HEK293 (cell line): ENCODE measurements at regions not wholly inside any gene's neighbourhood (a gene's known extent, or its start where the extent isn't known, plus 50 kb on each side); places are given as distances from the start of the nearest gene placed in this dataset.

ENCODE experiments used
- MYNN ChIP-seq: fragments of 450-650 bp; formaldehyde crosslinking; IDR thresholded peaks from 2 replicates; pipeline ENCODE4 v1.5.1; 2016; ENCODE audit warnings: missing biosample characterization, missing genetic modification characterization, borderline replicate concordance
- ZNF169 ChIP-seq: fragments of 450-650 bp; formaldehyde crosslinking; IDR thresholded peaks from 2 replicates; pipeline ENCODE4 v1.5.1; 2016; ENCODE audit warnings: missing biosample characterization, missing genetic modification characterization
- ZNF221 ChIP-seq: fragments of 450-650 bp; formaldehyde crosslinking; IDR thresholded peaks from 2 replicates; pipeline ENCODE4 v1.5.1; 2017; ENCODE audit warnings: missing biosample characterization, missing genetic modification characterization, borderline replicate concordance
- ZNF23 ChIP-seq: fragments of 450-650 bp; formaldehyde crosslinking; IDR thresholded peaks from 2 replicates; pipeline ENCODE4 v1.5.1; 2016; ENCODE audit warnings: missing biosample characterization, missing genetic modification characterization, borderline replicate concordance
- ZNF24 ChIP-seq: fragments of 450-650 bp; formaldehyde crosslinking; IDR thresholded peaks from 2 replicates; pipeline ENCODE4 v1.5.1; 2016; ENCODE audit warnings: missing biosample characterization, missing genetic modification characterization
- ZNF292 ChIP-seq: fragments of 450-650 bp; formaldehyde crosslinking; IDR thresholded peaks from 2 replicates; pipeline ENCODE4 v1.5.1; 2016; ENCODE audit warnings: low read depth, missing biosample characterization, missing genetic modification characterization, borderline replicate concordance
- TF ChIP-seq, protein P1 (sequence below): fragments of 450-650 bp; formaldehyde crosslinking; IDR thresholded peaks from 2 replicates; pipeline ENCODE4 v1.5.1; 2016; ENCODE audit warnings: missing biosample characterization, missing genetic modification characterization
- TF ChIP-seq, protein P2 (sequence below): fragments of 450-650 bp; formaldehyde crosslinking; IDR thresholded peaks from 2 replicates; pipeline ENCODE4 v1.5.1; 2016; ENCODE audit warnings: missing biosample characterization, missing genetic modification characterization

DNA sequence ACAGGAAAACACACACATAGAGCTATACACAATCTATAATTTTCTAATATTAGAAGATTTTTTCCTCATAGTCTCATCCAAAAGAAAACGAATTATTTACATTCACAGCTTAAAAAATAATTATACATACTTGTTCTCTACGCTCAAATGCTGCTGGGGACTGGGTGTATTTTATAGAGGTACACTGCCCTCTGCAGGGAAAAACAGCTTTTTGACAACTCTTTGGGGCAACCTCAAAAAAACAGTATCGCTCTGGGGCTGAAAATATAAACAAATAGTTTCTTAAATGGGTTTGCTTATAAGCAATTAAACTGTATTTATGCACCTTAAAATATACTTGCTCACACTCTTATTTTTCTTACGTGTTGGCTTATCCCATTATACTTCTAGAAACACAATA is 261.8 kb upstream of the PSMD7 start:
- TF ChIP-seq, protein P1, sequence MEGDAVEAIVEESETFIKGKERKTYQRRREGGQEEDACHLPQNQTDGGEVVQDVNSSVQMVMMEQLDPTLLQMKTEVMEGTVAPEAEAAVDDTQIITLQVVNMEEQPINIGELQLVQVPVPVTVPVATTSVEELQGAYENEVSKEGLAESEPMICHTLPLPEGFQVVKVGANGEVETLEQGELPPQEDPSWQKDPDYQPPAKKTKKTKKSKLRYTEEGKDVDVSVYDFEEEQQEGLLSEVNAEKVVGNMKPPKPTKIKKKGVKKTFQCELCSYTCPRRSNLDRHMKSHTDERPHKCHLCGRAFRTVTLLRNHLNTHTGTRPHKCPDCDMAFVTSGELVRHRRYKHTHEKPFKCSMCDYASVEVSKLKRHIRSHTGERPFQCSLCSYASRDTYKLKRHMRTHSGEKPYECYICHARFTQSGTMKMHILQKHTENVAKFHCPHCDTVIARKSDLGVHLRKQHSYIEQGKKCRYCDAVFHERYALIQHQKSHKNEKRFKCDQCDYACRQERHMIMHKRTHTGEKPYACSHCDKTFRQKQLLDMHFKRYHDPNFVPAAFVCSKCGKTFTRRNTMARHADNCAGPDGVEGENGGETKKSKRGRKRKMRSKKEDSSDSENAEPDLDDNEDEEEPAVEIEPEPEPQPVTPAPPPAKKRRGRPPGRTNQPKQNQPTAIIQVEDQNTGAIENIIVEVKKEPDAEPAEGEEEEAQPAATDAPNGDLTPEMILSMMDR, result no peak
- no peak for TF ChIP-seq MYNN (tag by site-specific recombination)
- TF ChIP-seq, protein P2, sequence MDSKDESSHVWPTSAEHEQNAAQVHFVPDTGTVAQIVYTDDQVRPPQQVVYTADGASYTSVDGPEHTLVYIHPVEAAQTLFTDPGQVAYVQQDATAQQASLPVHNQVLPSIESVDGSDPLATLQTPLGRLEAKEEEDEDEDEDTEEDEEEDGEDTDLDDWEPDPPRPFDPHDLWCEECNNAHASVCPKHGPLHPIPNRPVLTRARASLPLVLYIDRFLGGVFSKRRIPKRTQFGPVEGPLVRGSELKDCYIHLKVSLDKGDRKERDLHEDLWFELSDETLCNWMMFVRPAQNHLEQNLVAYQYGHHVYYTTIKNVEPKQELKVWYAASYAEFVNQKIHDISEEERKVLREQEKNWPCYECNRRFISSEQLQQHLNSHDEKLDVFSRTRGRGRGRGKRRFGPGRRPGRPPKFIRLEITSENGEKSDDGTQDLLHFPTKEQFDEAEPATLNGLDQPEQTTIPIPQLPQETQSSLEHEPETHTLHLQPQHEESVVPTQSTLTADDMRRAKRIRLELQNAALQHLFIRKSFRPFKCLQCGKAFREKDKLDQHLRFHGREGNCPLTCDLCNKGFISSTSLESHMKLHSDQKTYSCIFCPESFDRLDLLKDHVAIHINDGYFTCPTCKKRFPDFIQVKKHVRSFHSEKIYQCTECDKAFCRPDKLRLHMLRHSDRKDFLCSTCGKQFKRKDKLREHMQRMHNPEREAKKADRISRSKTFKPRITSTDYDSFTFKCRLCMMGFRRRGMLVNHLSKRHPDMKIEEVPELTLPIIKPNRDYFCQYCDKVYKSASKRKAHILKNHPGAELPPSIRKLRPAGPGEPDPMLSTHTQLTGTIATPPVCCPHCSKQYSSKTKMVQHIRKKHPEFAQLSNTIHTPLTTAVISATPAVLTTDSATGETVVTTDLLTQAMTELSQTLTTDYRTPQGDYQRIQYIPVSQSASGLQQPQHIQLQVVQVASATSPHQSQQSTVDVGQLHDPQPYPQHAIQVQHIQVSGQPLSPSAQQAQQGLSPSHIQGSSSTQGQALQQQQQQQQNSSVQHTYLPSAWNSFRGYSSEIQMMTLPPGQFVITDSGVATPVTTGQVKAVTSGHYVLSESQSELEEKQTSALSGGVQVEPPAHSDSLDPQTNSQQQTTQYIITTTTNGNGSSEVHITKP (tag by site-specific recombination), result no peak
- TF ChIP-seq ZNF24, result no peak
- no peak for TF ChIP-seq ZNF23 (tag by site-specific recombination)
- no peak for TF ChIP-seq ZNF221 (tag by site-specific recombination)
- no peak for TF ChIP-seq ZNF169 (tag by site-specific recombination)
- TF ChIP-seq ZNF292, result no peak
